ENCODE measurements at regions not wholly inside any gene's neighbourhood (a gene's known extent, or its start where the extent isn't known, plus 50 kb on each side); places are given as distances from the start of the nearest gene placed in this dataset.

DNA sequence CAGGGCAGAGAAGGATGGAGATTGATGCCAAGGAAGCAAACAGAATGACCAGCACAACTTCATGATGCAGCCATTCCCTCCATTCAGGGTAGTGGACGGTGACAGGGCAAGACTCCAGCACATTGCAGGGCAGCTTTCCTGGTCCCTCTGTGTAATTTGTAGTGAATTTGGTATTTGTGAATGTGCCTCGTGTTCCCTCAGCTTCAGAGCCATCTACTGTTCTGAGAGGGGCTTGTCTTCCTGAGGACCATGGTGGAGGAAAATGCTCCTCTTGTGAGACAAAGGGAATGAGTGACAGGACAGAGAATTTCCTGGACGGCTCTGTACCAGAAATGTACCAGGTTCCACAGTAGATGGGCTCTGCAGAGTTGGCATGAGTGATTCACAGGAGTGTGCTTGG lies 132.1 kb downstream of the ADRA2A start:
- H3K4me3 ChIP-seq (replicated peaks; ENCODE audit: low read depth, low read length), result no peak overlapping the region
- no peak for DNase-seq (ENCODE audit: extremely low read depth, low read depth)
- TF ChIP-seq, protein P1, sequence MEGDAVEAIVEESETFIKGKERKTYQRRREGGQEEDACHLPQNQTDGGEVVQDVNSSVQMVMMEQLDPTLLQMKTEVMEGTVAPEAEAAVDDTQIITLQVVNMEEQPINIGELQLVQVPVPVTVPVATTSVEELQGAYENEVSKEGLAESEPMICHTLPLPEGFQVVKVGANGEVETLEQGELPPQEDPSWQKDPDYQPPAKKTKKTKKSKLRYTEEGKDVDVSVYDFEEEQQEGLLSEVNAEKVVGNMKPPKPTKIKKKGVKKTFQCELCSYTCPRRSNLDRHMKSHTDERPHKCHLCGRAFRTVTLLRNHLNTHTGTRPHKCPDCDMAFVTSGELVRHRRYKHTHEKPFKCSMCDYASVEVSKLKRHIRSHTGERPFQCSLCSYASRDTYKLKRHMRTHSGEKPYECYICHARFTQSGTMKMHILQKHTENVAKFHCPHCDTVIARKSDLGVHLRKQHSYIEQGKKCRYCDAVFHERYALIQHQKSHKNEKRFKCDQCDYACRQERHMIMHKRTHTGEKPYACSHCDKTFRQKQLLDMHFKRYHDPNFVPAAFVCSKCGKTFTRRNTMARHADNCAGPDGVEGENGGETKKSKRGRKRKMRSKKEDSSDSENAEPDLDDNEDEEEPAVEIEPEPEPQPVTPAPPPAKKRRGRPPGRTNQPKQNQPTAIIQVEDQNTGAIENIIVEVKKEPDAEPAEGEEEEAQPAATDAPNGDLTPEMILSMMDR (IDR thresholded peaks at IDR 0.05; ENCODE audit: low read depth, low read length, missing control alignments), result no peak

DNA sequence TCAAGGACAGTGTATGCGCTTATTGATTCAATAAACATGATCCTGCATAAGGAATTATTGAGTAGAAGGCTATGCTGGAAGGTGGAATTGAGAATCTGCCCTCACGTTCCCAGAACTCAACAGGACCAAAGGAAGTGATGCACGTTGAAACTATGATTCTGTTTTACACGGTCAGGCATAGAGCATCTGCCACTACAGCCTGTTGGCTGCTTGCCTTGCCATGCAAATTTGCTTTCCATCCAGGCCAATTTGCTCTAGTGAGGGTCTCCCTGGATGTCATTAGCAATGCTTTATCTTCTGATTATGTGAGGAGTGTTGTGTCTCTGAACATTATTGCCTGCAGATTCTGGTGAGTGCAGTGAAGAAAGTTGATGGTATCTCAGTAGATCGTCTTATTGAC lies 132.9 kb downstream of the ADRA2A start:
- no peak for DNase-seq (ENCODE audit: extremely low read depth, low read depth)
- TF ChIP-seq, protein P1 (IDR thresholded peaks at IDR 0.05; ENCODE audit: low read depth, low read length, missing control alignments), result no peak
- no peak overlapping the region for H3K4me3 ChIP-seq (replicated peaks; ENCODE audit: low read depth, low read length)

DNA sequence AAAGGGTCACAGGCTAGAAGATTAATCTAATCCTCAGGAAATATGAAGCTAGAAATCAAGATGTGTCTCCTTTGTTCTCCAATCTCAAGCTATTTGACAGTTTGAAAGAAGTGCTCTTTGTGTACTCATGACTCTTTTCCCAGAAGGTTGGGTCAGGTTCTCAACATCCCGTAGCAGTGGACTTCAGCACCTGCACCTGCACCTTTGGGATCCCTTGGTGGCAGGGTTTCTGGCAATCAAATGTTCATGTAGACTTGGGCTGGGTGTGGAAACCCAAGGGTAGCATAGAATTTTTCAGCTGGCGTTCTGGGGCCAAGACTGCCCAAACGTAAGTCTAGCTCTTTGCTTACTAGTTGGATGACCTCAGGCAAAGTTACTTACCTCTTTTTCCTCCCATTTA lies 134.4 kb downstream of the ADRA2A start:
- no peak for DNase-seq (ENCODE audit: extremely low read depth, low read depth)
- TF ChIP-seq, protein P1 (IDR thresholded peaks at IDR 0.05; ENCODE audit: low read depth, low read length, missing control alignments), result no peak
- no peak overlapping the region for H3K4me3 ChIP-seq (replicated peaks; ENCODE audit: low read depth, low read length)

DNA sequence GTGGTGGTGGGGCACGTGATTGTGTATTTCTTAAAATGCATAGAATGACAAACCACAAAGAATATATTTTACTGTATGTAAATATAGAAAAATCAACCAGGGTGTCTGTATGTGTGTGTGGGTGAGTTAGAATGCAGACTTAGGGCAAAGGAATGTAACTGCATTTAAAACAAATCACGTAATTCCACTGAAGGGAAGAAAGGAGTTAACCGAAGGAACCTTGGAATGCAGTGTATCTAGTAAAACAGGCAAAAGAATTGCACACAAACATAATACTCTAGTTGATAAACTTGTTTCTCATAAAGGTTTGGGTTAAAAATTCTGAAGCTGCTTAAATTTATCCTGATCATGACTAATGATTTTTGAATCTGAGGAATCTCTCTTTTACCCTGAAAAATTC lies 134.9 kb downstream of the ADRA2A start:
- H3K4me3 ChIP-seq (replicated peaks; ENCODE audit: low read depth, low read length), result no peak overlapping the region
- TF ChIP-seq, protein P1 (IDR thresholded peaks at IDR 0.05; ENCODE audit: low read depth, low read length, missing control alignments), result no peak
- no peak for DNase-seq (ENCODE audit: extremely low read depth, low read depth)

DNA sequence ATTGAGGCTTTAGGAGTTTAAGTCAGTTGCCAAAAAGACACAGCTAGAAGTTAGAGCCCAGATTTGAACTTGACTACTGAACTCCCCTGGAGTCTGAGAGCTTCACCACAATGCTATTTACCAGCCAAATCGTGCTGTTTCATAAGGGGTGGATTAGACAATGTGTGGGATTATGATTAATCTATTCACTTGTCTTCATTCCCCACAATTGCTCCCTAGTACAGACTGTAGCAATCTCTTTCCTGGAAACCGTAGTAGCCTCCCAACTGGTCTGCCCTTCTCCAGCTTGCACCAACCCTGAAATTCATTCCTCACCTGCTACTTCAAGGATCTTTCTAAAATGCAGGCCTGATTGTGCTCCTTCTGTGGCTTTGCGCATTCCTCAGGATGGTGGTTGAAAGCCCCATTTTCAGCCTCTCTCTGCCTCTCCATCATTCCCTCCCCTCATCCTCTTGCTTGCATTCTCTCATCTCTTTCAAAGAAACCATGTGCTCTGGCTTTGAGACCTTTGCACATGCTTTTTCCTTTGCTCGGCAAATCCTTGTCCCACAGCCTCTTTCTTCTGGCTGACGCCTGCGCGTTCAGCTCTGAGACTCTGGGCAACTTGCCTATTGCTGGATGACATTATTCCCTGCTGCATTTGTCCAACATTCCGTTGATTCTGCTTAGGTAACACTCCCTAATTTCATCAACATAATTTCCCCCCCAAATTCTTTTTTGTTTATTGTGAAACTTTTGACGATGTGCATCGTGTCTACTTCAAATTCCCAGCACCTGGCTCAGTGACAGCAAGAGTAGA lies 145.1 kb downstream of the ADRA2A start:
- DNase-seq (ENCODE audit: extremely low read depth, low read depth), result no peak
- TF ChIP-seq, protein P1 (IDR thresholded peaks at IDR 0.05; ENCODE audit: low read depth, low read length, missing control alignments), result no peak
- H3K4me3 ChIP-seq (replicated peaks; ENCODE audit: low read depth, low read length), result no peak overlapping the region

DNA sequence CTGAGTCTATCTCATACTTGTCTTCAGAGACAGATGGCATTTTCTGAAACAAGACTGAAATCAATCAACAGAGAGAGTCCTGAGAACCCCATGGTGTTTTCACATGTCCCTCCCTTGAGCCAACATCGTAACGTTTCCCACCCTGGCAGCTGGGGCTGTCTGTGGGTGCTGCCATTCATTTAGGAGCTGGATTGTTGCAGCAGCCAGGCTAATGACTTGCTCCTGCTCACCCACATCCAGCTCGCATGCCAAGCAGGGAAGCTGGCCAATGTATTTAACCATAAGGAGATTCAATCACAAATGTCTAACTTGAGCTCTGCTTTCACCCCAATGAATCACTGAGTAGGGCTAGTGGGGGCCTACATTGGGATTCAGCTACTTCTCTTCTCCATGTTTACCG lies 146.1 kb downstream of the ADRA2A start:
- H3K4me3 ChIP-seq (replicated peaks; ENCODE audit: low read depth, low read length), result no peak overlapping the region
- no peak for DNase-seq (ENCODE audit: extremely low read depth, low read depth)
- TF ChIP-seq, protein P1 (IDR thresholded peaks at IDR 0.05; ENCODE audit: low read depth, low read length, missing control alignments), result no peak

DNA sequence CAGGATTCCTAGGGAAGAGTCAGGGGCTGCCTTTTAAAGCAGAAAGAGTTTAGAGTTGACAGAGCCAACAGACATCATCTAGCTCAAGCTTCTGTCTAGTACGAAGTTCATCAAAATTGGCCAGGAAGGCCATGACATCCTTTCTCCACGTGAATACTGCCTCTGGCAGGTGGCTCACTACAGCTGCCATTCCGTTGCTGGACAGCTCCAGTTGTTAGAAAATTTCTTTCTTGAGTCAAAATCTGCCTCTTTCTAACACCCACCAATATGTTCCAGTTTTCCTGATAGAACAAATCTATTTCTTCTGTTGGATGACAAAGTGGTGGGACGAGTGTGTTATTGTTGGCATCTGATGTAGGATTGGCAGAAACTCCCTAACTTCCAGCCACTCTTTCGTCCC lies 154.9 kb downstream of the ADRA2A start:
- TF ChIP-seq, protein P1 (IDR thresholded peaks at IDR 0.05; ENCODE audit: low read depth, low read length, missing control alignments), result no peak
- no peak overlapping the region for H3K4me3 ChIP-seq (replicated peaks; ENCODE audit: low read depth, low read length)
- no peak for DNase-seq (ENCODE audit: extremely low read depth, low read depth)
